HepG2 (cell line): ENCODE measurements at regions not wholly inside any gene's neighbourhood (a gene's known extent, or its start where the extent isn't known, plus 50 kb on each side); places are given as distances from the start of the nearest gene placed in this dataset.

ENCODE experiments used
- ARID3A ChIP-seq: IDR thresholded peaks from 2 replicates; pipeline ENCODE4 v1.6.1; 2012; ENCODE audit warnings: low read depth, low read length, improper control_type of control experiment
- GZF1 ChIP-seq: sonication (generic); formaldehyde crosslinking; IDR thresholded peaks from 2 replicates; pipeline ENCODE4 v1.5.1; 2020; ENCODE audit warnings: mild to moderate bottlenecking, missing genetic modification reagents
- HNRNPL ChIP-seq: fragments of 200-400 bp; formaldehyde crosslinking; IDR thresholded peaks from 2 replicates; pipeline ENCODE4 v1.6.1; 2017; ENCODE audit warnings: mild to moderate bottlenecking, low read depth, low read length
- HOXA5 ChIP-seq: sonication (generic); formaldehyde crosslinking; IDR thresholded peaks from 2 replicates; pipeline ENCODE4 v1.4.0; 2020; ENCODE audit warnings: missing genetic modification reagents
- IRF2 ChIP-seq: IDR thresholded peaks from 2 replicates; pipeline ENCODE4 v1.6.1; 2018; ENCODE audit warnings: missing genetic modification reagents, missing compliant biosample characterization
- MEIS2 ChIP-seq: sonication (generic); formaldehyde crosslinking; IDR thresholded peaks from 2 replicates; pipeline ENCODE4 v1.9.0; 2021; ENCODE audit warnings: mild to moderate bottlenecking, missing genetic modification reagents
- MTERF4 ChIP-seq: sonication (generic); formaldehyde crosslinking; IDR thresholded peaks from 2 replicates; pipeline ENCODE4 v1.8.0; 2023; ENCODE audit warnings: mild to moderate bottlenecking, missing genetic modification reagents
- NCOA1 ChIP-seq: sonication (generic); formaldehyde crosslinking; IDR thresholded peaks from 2 replicates; pipeline ENCODE4 v1.9.0; 2021; ENCODE audit warnings: missing genetic modification reagents
- SMC3 ChIP-seq: IDR thresholded peaks from 2 replicates; pipeline ENCODE4 v1.6.1; 2011; ENCODE audit warnings: low read length, improper control_type of control experiment
- ZBTB37 ChIP-seq: sonication (generic); formaldehyde crosslinking; IDR thresholded peaks from 2 replicates; pipeline ENCODE4 v1.4.0; 2020; ENCODE audit warnings: mild to moderate bottlenecking, missing genetic modification reagents
- ZBTB8A ChIP-seq: sonication (generic); formaldehyde crosslinking; IDR thresholded peaks from 2 replicates; pipeline ENCODE4 v1.4.0; 2020; ENCODE audit warnings: mild to moderate bottlenecking, low read depth, missing genetic modification reagents, borderline replicate concordance
- ZNF138 ChIP-seq: sonication (generic); formaldehyde crosslinking; IDR thresholded peaks from 2 replicates; pipeline ENCODE4 v1.5.0; 2020; ENCODE audit warnings: mild to moderate bottlenecking, low read depth, missing genetic modification reagents
- ZNF362 ChIP-seq: sonication (generic); formaldehyde crosslinking; IDR thresholded peaks from 2 replicates; pipeline ENCODE4 v1.4.0; 2020; ENCODE audit warnings: missing genetic modification reagents, mild to moderate bottlenecking, borderline replicate concordance
- ZNF430 ChIP-seq: sonication (generic); formaldehyde crosslinking; IDR thresholded peaks from 2 replicates; pipeline ENCODE4 v1.9.0; 2021; ENCODE audit warnings: mild to moderate bottlenecking, missing genetic modification reagents
- ZNF431 ChIP-seq: sonication (generic); formaldehyde crosslinking; IDR thresholded peaks from 2 replicates; pipeline ENCODE4 v1.9.0; 2022; ENCODE audit warnings: missing genetic modification reagents, low read depth, mild to moderate bottlenecking, borderline replicate concordance
- ZNF512B ChIP-seq: sonication (generic); formaldehyde crosslinking; IDR thresholded peaks from 2 replicates; pipeline ENCODE4 v1.5.1; 2020; ENCODE audit warnings: missing genetic modification reagents, mild to moderate bottlenecking, borderline replicate concordance
- ZNF589 ChIP-seq: sonication (generic); formaldehyde crosslinking; conservative IDR thresholded peaks from 2 replicates; pipeline ENCODE4 v1.8.0; 2022; ENCODE audit warnings: mild to moderate bottlenecking, moderate library complexity, missing genetic modification reagents
- ZNF616 ChIP-seq: sonication (generic); formaldehyde crosslinking; IDR thresholded peaks from 2 replicates; pipeline ENCODE4 v1.5.0; 2020; ENCODE audit warnings: low read depth, mild to moderate bottlenecking, missing genetic modification reagents
- ZNF747 ChIP-seq: sonication (generic); formaldehyde crosslinking; IDR thresholded peaks from 2 replicates; pipeline ENCODE4 v1.8.1; 2023; ENCODE audit warnings: missing genetic modification reagents, mild to moderate bottlenecking, borderline replicate concordance

- TF ChIP-seq ZNF512B (CRISPR knock-in tag), result no peak
- TF ChIP-seq ZNF431 (CRISPR knock-in tag), result no peak
- TF ChIP-seq HOXA5 (CRISPR knock-in tag), result no peak
- TF ChIP-seq ZNF430, result 0 out of 2 replicates have a peak, but pooled peaks have one; percentile 42
- no peak for TF ChIP-seq ZNF138
- no peak for TF ChIP-seq ZNF362 (CRISPR knock-in tag)
- TF ChIP-seq ARID3A, result peak; percentile 42; the same call in 1 of the 2 replicates
- TF ChIP-seq ZNF589 (CRISPR knock-in tag), result no peak
- TF ChIP-seq SMC3, result no peak
- TF ChIP-seq NCOA1, result no peak
- TF ChIP-seq IRF2 (CRISPR knock-in tag), result peak; percentile 70
- TF ChIP-seq MEIS2 (CRISPR knock-in tag), result no peak
- TF ChIP-seq ZBTB37, result 0 out of 2 replicates have a peak, but pooled peaks have one; percentile 26
- TF ChIP-seq ZNF747 (CRISPR knock-in tag), result no peak
- TF ChIP-seq HNRNPL, result no peak
- no peak for TF ChIP-seq ZBTB8A (CRISPR knock-in tag)
- 0 out of 2 replicates have a peak, but pooled peaks have one; percentile 26 for TF ChIP-seq GZF1 (CRISPR knock-in tag)
- TF ChIP-seq MTERF4 (CRISPR knock-in tag), result no peak
- no peak for TF ChIP-seq ZNF616
Measured at GRCh38 chr16:81181013-81181720, 57.3 kb upstream of the BCO1 start (continued).
